Mucosa of descending colon (tissue), 3 donors: ENCODE measurements at regions not wholly inside any gene's neighbourhood (a gene's known extent, or its start where the extent isn't known, plus 50 kb on each side); places are given as distances from the start of the nearest gene placed in this dataset.

ENCODE experiments used
- ATAC-seq: fragments of 200-7000 bp; cut with Tn5 transposase; one replicate; pipeline ENCODE4 v1.9.1; 2020; ENCODE audit warnings: mild to moderate bottlenecking, moderate library complexity
- DNase-seq, 3 donors: peaks; one replicate each; pipeline ENCODE4 v3.0.0-alpha.2; 2020
- H3K36me3 ChIP-seq: fragments of 200-600 bp; one replicate; pipeline ENCODE4 v1.8.0; 2021; ENCODE audit warnings: low read depth, mild to moderate bottlenecking
- H3K4me1 ChIP-seq: fragments of 200-600 bp; one replicate; pipeline ENCODE4 v1.8.0; 2021; ENCODE audit warnings: low read depth, mild to moderate bottlenecking
- H3K4me3 ChIP-seq: fragments of 200-600 bp; one replicate; pipeline ENCODE4 v1.8.0; 2021; ENCODE audit warnings: mild to moderate bottlenecking
- H3K9me3 ChIP-seq: fragments of 200-600 bp; one replicate; pipeline ENCODE4 v1.8.0; 2021; ENCODE audit warnings: mild to moderate bottlenecking
- CTCF ChIP-seq: fragments of 200-600 bp; IDR thresholded peaks from one replicate; pipeline ENCODE4 v1.8.0; 2022; ENCODE audit warnings: antibody characterized with exemption, mild to moderate bottlenecking
- intact Hi-C, 2 donors: fragments of 100-400 bp; cut with DNase I in 1 of 2; cut with micrococcal nuclease in 1 of 2; formaldehyde crosslinking; loops; one replicate each; pipeline versions ENCODE4 v1.11.0 to v1.11.1; 2022; cut with DNase I, micrococcal nuclease
- donor health status: DM: no; HTN: no; CAD: no; lungs with moderate emphysema.
- donor health status: DM: no; HTN: no; CAD: no.
- donor health status: DM: no; HTN: yes; CAD: no.

DNA sequence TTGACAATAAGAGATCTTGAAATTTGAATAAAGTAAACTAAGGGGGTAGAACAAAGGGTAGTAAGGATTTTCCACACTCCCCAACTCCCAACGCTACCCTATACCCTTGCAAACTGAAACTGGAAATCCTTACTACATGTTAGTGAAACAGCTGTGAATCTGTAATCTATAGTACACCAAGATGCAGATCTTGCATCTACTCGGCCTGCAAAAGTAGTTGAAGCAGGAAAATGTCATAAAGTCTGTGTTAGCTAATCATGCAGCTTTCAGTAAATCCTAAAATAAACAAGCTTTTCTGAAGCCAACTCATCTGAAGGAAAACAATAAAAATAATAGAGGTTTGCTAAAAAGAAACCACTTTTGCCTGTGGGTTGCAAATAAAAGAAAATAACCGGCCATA is 1242.0 kb upstream of the ACO1 start:
- H3K4me1 ChIP-seq, result no peaks in the 10 kb centered on the region
- DNase-seq (no peak), ATAC-seq (no peak)
- H3K4me3 ChIP-seq, result no peak overlapping the region
- H3K9me3 ChIP-seq, result no peaks in the 10 kb centered on the region
- TF ChIP-seq CTCF, result no peak
- intact Hi-C loops, result no loop called here
- H3K36me3 ChIP-seq, result no peaks in the 10 kb centered on the region

GRCh38 chr9:31144614-31145013 is 1239.8 kb upstream of the ACO1 start:
- DNase-seq (no peak), ATAC-seq (no peak)
- no peaks in the 10 kb centered on the region for H3K4me1 ChIP-seq
- no peak for TF ChIP-seq CTCF
- H3K9me3 ChIP-seq, result no peaks in the 10 kb centered on the region
- H3K36me3 ChIP-seq, result no peaks in the 10 kb centered on the region
- intact Hi-C loops, result no loop called here
- H3K4me3 ChIP-seq, result no peak overlapping the region

DNA sequence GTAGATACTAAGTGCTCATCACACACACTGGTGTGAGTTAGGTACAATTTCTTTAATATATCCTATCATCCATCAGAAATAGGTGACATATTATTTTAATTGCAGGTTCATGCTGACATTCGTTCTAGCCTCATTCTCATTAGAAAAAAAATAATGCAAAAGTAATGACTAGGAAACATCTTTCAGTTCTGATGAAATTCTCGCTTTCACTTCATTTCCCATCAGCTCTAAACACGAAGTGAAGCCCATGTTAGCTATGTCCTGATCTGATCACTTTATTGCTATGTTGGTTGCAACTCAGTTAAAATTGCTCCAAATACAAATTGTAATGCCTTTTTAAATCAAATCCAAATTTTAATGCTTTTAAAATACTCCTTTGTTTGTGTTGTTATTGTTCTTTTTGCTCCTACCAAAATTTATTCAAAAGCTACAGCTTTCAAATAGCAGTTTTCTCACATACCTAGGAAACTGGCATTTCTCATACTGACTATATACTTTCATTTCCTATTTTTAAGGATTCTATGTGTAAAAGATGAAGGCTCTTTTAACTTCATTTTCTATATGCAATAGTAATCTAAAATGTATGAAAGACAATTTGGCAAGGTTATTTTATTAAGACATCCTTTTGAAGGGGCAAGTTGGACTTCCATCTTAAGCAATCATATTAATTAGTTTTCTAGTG is 1237.8 kb upstream of the ACO1 start:
- no peak for DNase-seq
- intact Hi-C loops, result no loop called here
- Histone ChIP-seq H3K4me1 (no peaks in the 10 kb centered on the region), H3K9me3 (no peaks in the 10 kb centered on the region), H3K36me3 (no peaks in the 10 kb centered on the region), H3K4me3 (no peak overlapping the region)
- TF ChIP-seq CTCF, result no peak
- ATAC-seq, result no peak

- no peak for ATAC-seq
- intact Hi-C loops, result no loop called here
- TF ChIP-seq CTCF, result no peak
Observed at GRCh38 chr9:31153250-31153840, 1231.1 kb upstream of the ACO1 start.

GRCh38 chr9:31166516-31166915 is 1217.9 kb upstream of the ACO1 start:
- Histone ChIP-seq H3K9me3 (no peaks in the 10 kb centered on the region), H3K4me1 (no peaks in the 10 kb centered on the region), H3K4me3 (no peak overlapping the region), H3K36me3 (no peaks in the 10 kb centered on the region)
- intact Hi-C loops, result no loop called here
- no peak for TF ChIP-seq CTCF
- no peak for DNase-seq
- no peak for ATAC-seq

More at GRCh38 chr9:31153250-31153840, 1231.1 kb upstream of the ACO1 start:
- H3K9me3 ChIP-seq, result no peaks in the 10 kb centered on the region
- H3K4me3 ChIP-seq, result no peak overlapping the region
- no peaks in the 10 kb centered on the region for H3K4me1 ChIP-seq
- H3K36me3 ChIP-seq, result no peaks in the 10 kb centered on the region
- DNase-seq, result no peak
